GM23338 (cell line): ENCODE measurements at regions not wholly inside any gene's neighbourhood (a gene's known extent, or its start where the extent isn't known, plus 50 kb on each side); places are given as distances from the start of the nearest gene placed in this dataset.

Experiments used
- EZH2 ChIP-seq: fragments of 200-600 bp; sonication (generic); IDR thresholded peaks from one replicate; pipeline ENCODE4 v1.8.0; 2017; ENCODE audit warnings: antibody characterized with exemption, mild to moderate bottlenecking, low read depth; ENCODE audit not compliant: unreplicated experiment
- EZH2phosphoT487 ChIP-seq: fragments of 200-600 bp; sonication (generic); IDR thresholded peaks from one replicate; pipeline ENCODE4 v1.8.1; 2018; ENCODE audit warnings: antibody characterized with exemption; ENCODE audit not compliant: unreplicated experiment
- JUNB ChIP-seq: IDR thresholded peaks from one replicate; pipeline ENCODE4 v1.6.1; 2016; ENCODE audit warnings: antibody characterized with exemption; ENCODE audit not compliant: unreplicated experiment
- POLR2AphosphoS5 ChIP-seq: IDR thresholded peaks from 2 replicates; pipeline ENCODE4 v1.6.1; 2016; ENCODE audit warnings: antibody characterized with exemption, low read depth
- TF ChIP-seq, protein P1 (sequence below), 2 experiments: fragments of 200-600 bp in 1 of 2; sonication (generic) in 1 of 2; conservative IDR thresholded peaks; 2 replicates each; pipeline versions ENCODE4 v1.5.1 to v1.6.1; 2016 to 2017; ENCODE audit warnings: antibody characterized with exemption in 2 of 2, low read depth in 2 of 2, mild to moderate bottlenecking in 2 of 2, moderate library complexity in 1 of 2
- TF ChIP-seq, protein P2 (sequence below): IDR thresholded peaks from 2 replicates; pipeline ENCODE4 v1.6.1; 2016; ENCODE audit warnings: antibody characterized with exemption

DNA sequence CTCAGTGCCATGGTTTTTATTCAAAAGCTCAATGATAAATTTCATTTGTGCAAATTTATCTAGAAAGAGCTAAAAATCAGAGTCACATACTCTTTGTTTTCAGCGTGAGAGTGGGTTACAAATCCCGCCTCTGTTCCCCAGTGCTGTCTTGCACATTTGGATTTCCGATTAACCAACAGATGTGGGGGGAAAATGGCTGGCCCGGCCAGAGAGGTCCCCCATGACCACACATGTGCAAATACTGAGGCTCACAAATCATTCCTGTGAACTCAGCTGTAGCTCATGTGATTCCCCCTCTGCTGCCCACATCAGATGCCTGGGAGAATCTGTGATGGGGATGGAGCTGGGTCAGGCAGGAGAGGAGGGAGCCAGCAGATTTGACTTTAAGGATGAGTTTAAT, 168.7 kb downstream of the PAX1 start:
- TF ChIP-seq EZH2: no peak
- TF ChIP-seq, protein P1, sequence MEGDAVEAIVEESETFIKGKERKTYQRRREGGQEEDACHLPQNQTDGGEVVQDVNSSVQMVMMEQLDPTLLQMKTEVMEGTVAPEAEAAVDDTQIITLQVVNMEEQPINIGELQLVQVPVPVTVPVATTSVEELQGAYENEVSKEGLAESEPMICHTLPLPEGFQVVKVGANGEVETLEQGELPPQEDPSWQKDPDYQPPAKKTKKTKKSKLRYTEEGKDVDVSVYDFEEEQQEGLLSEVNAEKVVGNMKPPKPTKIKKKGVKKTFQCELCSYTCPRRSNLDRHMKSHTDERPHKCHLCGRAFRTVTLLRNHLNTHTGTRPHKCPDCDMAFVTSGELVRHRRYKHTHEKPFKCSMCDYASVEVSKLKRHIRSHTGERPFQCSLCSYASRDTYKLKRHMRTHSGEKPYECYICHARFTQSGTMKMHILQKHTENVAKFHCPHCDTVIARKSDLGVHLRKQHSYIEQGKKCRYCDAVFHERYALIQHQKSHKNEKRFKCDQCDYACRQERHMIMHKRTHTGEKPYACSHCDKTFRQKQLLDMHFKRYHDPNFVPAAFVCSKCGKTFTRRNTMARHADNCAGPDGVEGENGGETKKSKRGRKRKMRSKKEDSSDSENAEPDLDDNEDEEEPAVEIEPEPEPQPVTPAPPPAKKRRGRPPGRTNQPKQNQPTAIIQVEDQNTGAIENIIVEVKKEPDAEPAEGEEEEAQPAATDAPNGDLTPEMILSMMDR (conservative IDR thresholded peaks at IDR 0.05; ENCODE audit: low read depth in 2 of 2): no peak
- TF ChIP-seq POLR2AphosphoS5: no peak
- TF ChIP-seq, protein P2, sequence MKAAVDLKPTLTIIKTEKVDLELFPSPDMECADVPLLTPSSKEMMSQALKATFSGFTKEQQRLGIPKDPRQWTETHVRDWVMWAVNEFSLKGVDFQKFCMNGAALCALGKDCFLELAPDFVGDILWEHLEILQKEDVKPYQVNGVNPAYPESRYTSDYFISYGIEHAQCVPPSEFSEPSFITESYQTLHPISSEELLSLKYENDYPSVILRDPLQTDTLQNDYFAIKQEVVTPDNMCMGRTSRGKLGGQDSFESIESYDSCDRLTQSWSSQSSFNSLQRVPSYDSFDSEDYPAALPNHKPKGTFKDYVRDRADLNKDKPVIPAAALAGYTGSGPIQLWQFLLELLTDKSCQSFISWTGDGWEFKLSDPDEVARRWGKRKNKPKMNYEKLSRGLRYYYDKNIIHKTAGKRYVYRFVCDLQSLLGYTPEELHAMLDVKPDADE: no peak
- no peak for TF ChIP-seq EZH2phosphoT487
- TF ChIP-seq JUNB: no peak
